ENCODE measurements at regions not wholly inside any gene's neighbourhood (a gene's known extent, or its start where the extent isn't known, plus 50 kb on each side); places are given as distances from the start of the nearest gene placed in this dataset.

- TF ChIP-seq POLR2A (IDR thresholded peaks at IDR 0.05; ENCODE audit: low read depth, low read length), result no peak
- no peak for TF ChIP-seq TAF1 (IDR thresholded peaks at IDR 0.05; ENCODE audit: borderline replicate concordance, low read depth, low read length)
Observed at GRCh38 chr14:101363261-101363555, 198.1 kb upstream of the DIO3 start.

Measured in GM12892 (cell line).